ENCODE measurements at regions not wholly inside any gene's neighbourhood (a gene's known extent, or its start where the extent isn't known, plus 50 kb on each side); places are given as distances from the start of the nearest gene placed in this dataset.
A peak's percentile ranks its signal among the peaks of the same experiment; 100 is the strongest.

- DNase-seq (ENCODE audit: low read depth) = no peak
Observed at GRCh38 chrX:3257471-3257870, 89.0 kb downstream of the MXRA5 start.

GRCh38 chrX:3256868-3257267 is 89.6 kb downstream of the MXRA5 start:
- DNase-seq (ENCODE audit: low read depth) = peak; percentile 72

DNA sequence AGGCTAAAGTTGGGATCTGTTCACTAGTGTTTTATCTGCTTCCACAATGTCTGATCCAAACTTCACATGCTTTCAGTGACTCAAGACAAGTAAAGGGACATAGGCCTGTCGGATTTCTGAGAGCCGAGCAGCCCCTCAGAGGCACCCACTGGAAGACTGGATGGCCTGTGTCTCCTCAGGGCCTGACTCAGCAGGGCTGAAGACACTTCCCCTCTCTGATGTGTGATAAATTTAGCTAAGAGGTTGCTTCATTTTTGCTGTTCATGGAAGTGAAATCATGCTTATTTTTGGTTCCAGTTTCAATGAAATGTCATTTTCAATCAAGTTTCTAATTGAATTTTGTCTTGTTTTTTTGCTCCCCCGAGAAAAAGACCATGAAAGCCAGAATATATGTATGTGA is 93.7 kb downstream of the MXRA5 start:
- no peak for DNase-seq (ENCODE audit: low read depth)

DNA sequence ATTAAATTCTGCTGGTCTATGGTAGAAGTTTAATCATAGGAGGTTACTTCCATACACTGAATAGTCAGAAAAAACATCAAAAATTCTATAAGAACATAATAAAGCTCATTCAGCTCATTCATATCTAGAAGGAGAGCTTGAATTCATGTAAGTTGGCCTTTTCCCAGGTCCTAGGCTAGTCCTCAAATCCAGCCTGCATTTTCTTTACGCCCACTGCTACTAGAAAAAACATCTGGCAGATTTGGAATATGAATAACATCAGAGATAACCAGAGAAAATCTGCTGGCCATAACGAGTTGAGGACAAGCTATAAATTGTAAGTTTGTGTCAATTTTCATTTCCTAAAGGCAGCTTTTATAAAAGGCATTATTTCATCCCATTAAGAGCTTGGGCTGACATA is 95.5 kb downstream of the MXRA5 start:
- DNase-seq (ENCODE audit: low read depth) = no peak

DNA sequence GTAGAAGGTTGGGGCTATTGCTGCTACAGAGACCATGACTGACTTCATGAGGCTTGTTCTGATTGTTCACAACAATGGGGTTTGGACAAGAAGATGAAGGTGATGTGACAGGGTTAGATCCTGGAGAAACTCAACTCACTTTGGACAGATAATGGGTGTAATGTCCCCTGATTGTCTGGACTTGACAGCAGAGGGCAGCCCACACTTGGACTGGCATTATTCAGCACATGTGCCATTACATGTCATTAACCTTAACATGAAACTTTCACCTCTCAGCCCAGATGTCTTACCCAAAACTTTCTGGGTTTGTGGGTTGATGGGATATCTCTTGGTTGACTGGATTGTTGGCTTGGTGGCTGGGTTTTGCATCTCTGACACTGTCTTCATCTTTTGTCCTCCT is 101.5 kb downstream of the MXRA5 start:
- no peak for DNase-seq (ENCODE audit: low read depth)

DNA sequence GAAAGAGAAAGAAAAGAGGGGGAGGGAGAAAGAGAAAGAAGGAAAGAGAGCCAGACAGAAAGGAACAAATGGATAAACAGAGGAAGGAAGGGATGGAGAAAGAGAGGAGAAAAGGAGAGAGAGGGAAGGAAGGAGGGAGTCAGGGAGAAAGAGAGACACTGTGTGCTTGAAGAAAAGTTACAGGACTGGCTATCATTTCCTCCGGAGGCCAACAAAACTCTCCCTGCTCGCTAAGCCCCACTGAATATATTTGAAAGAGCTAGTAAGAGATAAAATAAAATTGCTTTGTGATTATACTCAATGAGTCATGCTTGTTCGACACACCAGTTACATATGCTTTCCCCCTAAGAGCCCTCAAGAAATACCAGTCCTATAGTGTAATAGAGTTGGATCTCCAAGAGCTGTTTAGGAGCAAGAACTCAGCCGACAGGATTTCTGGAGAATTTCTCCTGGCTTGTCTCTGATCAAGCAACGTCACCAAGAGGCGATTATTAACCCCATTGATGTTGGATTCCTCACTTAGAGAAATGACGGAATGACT is 102.2 kb downstream of the MXRA5 start:
- no peak for DNase-seq (ENCODE audit: low read depth)

DNA sequence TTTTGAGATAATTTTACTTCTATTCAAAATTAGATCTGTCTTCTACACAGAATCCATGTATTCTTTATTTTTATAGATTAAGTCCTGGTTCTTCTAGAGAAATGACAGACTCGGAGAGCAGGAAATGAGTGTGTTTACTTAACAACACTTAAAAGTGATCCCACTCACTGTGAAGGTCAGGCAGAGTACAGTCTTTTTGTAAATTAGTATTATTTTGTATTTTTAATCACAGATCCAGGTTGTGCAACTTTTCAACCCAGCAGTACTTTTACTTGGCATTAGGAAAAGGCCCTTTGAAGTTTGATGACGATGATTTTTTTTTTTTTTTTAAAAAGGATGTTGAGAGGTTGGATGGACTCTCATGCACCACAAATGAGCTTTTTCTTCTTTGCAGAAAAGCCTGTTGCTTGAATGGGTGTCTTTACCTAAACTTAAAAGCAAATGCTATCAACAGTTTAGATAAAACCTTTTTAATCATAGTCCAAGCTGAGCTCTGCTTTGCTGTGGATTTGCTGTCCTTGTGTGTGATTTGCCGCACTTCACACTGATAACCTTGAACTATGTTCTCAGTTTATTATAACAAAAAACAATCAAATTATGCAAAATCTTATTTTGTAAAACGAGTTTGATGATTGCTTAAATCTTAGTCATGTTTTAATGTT is 114.1 kb downstream of the MXRA5 start:
- no peak for DNase-seq (ENCODE audit: low read depth)

DNA sequence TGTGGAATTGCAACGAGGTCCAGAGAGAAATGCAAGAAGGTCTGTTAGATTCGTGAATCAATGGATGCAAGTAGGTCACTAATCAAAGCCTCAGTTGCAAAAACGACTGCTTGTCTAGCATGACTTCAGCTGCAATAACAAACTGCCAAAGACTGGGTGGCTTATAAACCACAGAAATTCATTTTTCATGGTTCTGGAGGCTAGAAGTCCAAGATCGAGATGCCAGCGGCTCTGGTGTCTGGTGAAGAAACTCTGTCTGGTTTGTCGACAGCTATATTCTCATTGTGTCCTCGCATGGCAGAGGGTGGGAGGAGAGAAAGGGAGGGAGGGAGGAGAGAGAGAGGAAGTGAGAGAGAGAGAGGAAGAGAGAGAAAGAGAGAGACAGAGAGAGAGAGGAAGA is 114.7 kb downstream of the MXRA5 start:
- DNase-seq (ENCODE audit: low read depth) = peak; percentile 13

DNA sequence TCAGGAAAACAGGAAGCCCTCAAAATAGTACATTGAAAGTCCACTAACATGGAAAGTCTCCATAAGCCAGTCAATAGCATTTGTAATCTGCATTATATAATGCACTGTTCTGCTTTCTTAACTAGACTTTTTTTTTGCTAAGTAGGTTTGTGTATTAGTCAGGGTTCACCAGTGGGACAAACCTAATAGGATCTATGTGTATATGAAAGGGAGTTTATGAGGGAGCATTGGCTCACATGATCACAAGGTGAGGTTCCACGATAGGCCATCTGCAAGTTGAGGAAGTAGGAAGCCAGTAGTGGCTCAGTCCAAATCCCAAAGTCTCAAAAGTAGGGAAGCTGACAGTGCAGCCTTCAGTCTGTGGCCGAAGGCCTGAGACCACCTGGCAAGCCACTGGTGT is 116.0 kb downstream of the MXRA5 start:
- DNase-seq (ENCODE audit: low read depth) = no peak

DNA sequence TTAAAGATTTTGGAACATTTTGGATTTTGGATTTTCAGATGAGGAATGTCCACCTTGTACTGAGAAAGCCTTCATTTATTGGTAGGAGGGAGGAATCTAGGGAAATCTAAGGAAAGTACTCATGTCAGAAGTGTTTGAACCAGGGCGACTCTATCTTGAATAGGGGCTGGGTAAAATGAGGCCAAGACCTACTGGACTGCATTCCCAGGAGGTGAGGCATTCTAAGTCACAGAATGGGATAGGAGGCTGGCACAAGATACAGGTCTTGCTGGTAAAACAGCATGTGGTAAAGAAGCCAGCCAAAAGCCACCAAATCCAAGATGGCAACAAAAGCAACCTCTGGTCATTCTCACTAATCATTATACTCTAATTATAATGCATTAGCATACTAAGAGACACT is 118.9 kb downstream of the MXRA5 start:
- no peak for DNase-seq (ENCODE audit: low read depth)

GRCh38 chrX:3226087-3226486 is 120.4 kb downstream of the MXRA5 start:
- DNase-seq (ENCODE audit: low read depth) = no peak

DNA sequence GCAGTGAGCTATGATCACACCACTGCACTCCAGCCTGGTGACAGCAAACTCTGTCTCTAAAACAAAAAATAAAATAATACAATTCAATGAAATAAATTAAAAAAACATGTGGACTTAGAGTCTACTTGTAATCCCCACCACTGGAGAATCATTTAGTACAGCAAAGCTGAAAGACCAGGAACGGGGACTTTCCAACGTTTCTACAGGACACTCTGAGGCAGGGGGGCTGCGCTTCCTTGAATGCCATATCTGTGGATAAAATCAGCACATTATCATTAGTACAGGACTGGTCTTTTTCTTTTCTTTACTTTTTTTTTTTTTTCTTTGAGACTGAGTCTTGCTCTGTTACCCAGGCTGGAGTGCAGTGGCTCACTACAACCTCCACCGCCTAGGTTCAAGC is 124.8 kb downstream of the MXRA5 start:
- DNase-seq (ENCODE audit: low read depth) = no peak

- DNase-seq (ENCODE audit: low read depth) = peak; percentile 29
Observed at GRCh38 chrX:3219667-3220066, 126.8 kb downstream of the MXRA5 start.

DNA sequence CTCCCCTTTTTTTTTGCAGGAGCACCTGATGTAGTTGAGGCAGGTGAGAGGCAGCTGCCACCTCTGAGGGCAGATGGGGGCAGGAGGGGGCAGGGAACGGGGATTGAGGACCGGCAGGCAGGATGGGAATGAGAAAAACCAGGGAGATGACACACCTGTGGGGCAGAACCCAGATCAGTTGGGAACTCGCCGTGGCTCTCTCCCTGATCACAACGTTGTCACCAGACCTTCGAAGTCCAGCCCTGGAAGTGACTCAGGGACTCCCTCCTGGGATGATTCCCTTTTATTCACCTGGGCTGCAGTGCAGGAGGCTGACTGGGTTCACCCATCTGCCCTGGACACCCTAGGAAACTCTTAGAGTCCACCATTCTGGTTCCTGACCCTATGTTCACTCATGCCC is 127.2 kb downstream of the MXRA5 start:
- no peak for DNase-seq (ENCODE audit: low read depth)

- DNase-seq (ENCODE audit: low read depth) = no peak
Observed at GRCh38 chrX:3218442-3218841, 128.0 kb downstream of the MXRA5 start.

- no peak for DNase-seq (ENCODE audit: low read depth)
Observed at GRCh38 chrX:3216581-3217180, 129.8 kb downstream of the MXRA5 start.

DNA sequence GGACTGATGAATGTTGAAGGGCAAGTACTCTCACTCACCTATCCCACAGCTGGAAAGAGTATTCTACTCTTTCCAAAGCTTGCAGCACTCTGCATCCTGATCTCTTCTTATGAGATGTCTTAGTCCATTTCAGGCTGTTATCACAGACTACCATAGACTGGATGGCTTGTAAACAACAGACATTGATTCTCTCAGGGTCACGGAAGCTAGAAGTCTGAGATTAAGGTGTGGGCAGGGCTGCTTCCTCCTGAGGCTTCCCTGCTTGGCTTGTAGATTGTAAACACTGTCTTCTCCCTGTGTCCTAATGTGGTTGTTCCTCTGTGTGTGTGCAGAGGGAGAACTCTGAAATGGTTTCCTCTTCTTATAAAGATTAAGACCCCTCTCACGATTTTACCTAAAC is 131.2 kb downstream of the MXRA5 start:
- no peak for DNase-seq (ENCODE audit: low read depth)

DNA sequence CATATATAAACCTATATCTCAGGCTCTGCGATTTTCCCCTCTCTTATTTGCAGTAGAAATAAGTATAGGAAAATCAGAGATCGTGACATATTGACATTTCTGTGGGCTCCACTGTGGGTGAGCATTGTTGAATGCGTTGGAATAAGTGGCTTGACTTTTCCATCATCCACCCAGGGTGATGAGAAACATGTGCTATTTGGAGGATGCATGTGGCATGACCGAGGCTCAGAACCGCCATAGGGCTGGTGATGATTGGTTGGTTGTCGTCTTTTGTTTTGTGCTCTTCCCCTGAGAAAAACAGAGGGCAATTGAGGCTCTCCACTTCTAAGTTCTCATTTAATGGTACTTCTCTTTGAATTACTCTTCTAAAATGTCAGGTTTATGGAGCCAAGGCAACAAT is 140.1 kb downstream of the MXRA5 start:
- DNase-seq (ENCODE audit: low read depth) = no peak

GRCh38 chrX:3204606-3205005 is 141.8 kb downstream of the MXRA5 start:
- no peak for DNase-seq (ENCODE audit: low read depth)

DNA sequence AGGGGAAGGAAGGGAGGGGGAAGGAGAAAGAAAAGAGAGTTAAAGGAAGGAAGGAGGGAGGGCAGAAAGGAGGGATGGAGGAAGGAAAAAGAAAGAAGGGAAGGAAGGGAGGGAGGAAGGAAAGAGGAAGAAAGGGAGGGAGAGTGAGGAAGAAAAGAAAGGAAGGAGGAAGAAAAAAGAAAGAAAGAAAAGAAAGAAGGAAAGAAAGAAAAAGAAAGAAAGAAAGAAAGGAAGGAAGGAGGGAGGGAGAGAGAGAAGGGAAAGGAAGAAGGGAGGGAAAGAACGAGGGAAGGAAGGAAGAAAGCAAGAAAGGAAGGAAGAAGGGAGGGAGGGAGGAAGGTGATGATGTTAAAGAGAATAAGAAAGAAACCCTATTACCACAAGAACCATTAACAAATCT is 150.6 kb downstream of the MXRA5 start:
- DNase-seq (ENCODE audit: low read depth) = no peak

GRCh38 chrX:3192835-3193234 is 151.6 kb downstream of the ARSF start:
- DNase-seq (ENCODE audit: low read depth) = no peak

- peak; percentile 28 for DNase-seq (ENCODE audit: low read depth)
Observed at GRCh38 chrX:3191796-3192195, 150.5 kb downstream of the ARSF start.

GRCh38 chrX:3191201-3191600 is 149.9 kb downstream of the ARSF start:
- DNase-seq (ENCODE audit: low read depth) = no peak

Measured in myocyte (in vitro differentiated cells).